Left lung (tissue), 4 donors: ENCODE measurements at regions not wholly inside any gene's neighbourhood (a gene's known extent, or its start where the extent isn't known, plus 50 kb on each side); places are given as distances from the start of the nearest gene placed in this dataset.

Experiments
- ATAC-seq: fragments of 200-7000 bp; cut with Tn5 transposase; one replicate; pipeline ENCODE4 v1.9.1; 2020; ENCODE audit warnings: moderate library complexity
- DNase-seq, 4 donors: peaks; one replicate each; pipeline ENCODE4 v3.0.0-alpha.2; 2013 to 2020
- H3K27ac ChIP-seq, 2 donors: fragments of 200-600 bp; sonication (generic) in 1 of 2; one replicate each; pipeline versions ENCODE4 v1.5.0 to v1.8.0; 2020 to 2021
- H3K27me3 ChIP-seq, 2 donors: fragments of 200-600 bp; sonication (generic) in 1 of 2; one replicate each; pipeline versions ENCODE4 v1.5.0 to v1.8.0; 2020 to 2021
- H3K36me3 ChIP-seq, 2 donors: fragments of 200-600 bp; sonication (generic) in 1 of 2; one replicate each; pipeline versions ENCODE4 v1.5.0 to v1.8.0; 2020 to 2021
- H3K4me1 ChIP-seq, 2 donors: fragments of 200-600 bp; one replicate each; pipeline ENCODE4 v1.8.0; 2021
- H3K4me3 ChIP-seq, 2 donors: fragments of 200-600 bp; sonication (generic) in 1 of 2; one replicate each; pipeline versions ENCODE4 v1.5.0 to v1.8.0; 2020 to 2021; ENCODE audit warnings: mild to moderate bottlenecking in 1 of 2
- H3K9me3 ChIP-seq, 2 donors: fragments of 200-600 bp; sonication (generic) in 1 of 2; one replicate each; pipeline versions ENCODE4 v1.5.0 to v1.8.0; 2020 to 2021
- CTCF ChIP-seq, 2 donors: fragments of 200-600 bp; sonication (generic) in 1 of 2; IDR thresholded peaks; one replicate each; pipeline versions ENCODE4 v1.5.0 to v1.8.0; 2021; ENCODE audit warnings: antibody characterized with exemption in 2 of 2
- intact Hi-C, 2 donors: fragments of 100-400 bp; cut with DNase I; formaldehyde crosslinking; loops; one replicate each; pipeline versions ENCODE4 v1.11.2 to v1.14.2; 2022
- donor health status: DM: no; HTN: yes; CAD: no.
- donor health status: DM: no; HTN: no; CAD: no.

- ATAC-seq, result no peak
- intact Hi-C loops, result no loop called here
Measured at GRCh38 chr5:2515180-2515764, 236.2 kb downstream of the IRX2 start.

GRCh38 chr5:2514484-2514883, 237.0 kb downstream of the IRX2 start:
- Histone ChIP-seq H3K9me3 (no peaks in the 10 kb centered on the region), H3K27me3 (no peaks in the 10 kb centered on the region), H3K4me1 (no peaks in the 10 kb centered on the region), H3K36me3 (no peaks in the 10 kb centered on the region), H3K4me3 (no peak overlapping the region), H3K27ac (no peak overlapping the region)
- DNase-seq (no peak), ATAC-seq (no peak)
- no peak for TF ChIP-seq CTCF (IDR thresholded peaks at IDR 0.05)
- intact Hi-C loops, result no loop called here

More at GRCh38 chr5:2515180-2515764, 236.2 kb downstream of the IRX2 start:
- Histone ChIP-seq H3K4me1 (no peaks in the 10 kb centered on the region), H3K36me3 (no peaks in the 10 kb centered on the region), H3K9me3 (no peaks in the 10 kb centered on the region), H3K27me3 (no peaks in the 10 kb centered on the region), H3K27ac (no peak overlapping the region), H3K4me3 (no peak overlapping the region)
- TF ChIP-seq CTCF (IDR thresholded peaks at IDR 0.05), result no peak
- DNase-seq, result no peak

GRCh38 chr5:2511706-2512105, 239.8 kb downstream of the IRX2 start:
- Histone ChIP-seq H3K36me3 (no peaks in the 10 kb centered on the region), H3K4me3 (no peak overlapping the region), H3K27me3 (no peaks in the 10 kb centered on the region), H3K9me3 (no peaks in the 10 kb centered on the region), H3K27ac (no peak overlapping the region), H3K4me1 (no peaks in the 10 kb centered on the region)
- no peak for ATAC-seq
- intact Hi-C loops, result no loop called here
- TF ChIP-seq CTCF (IDR thresholded peaks at IDR 0.05), result no peak
- no peak for DNase-seq

- no peak for DNase-seq
- no peaks in the 10 kb centered on the region for H3K9me3 ChIP-seq
- no peak for ATAC-seq
- H3K27ac ChIP-seq, result no peak overlapping the region
- no peaks in the 10 kb centered on the region for H3K36me3 ChIP-seq
- no peak overlapping the region for H3K4me3 ChIP-seq
- intact Hi-C loops, result no loop called here
- H3K27me3 ChIP-seq, result no peaks in the 10 kb centered on the region
- H3K4me1 ChIP-seq, result no peaks in the 10 kb centered on the region
- no peak for TF ChIP-seq CTCF (IDR thresholded peaks at IDR 0.05)
Measured at GRCh38 chr5:2511126-2511525, 240.4 kb downstream of the IRX2 start.

GRCh38 chr5:2509527-2509926, 241.9 kb downstream of the IRX2 start:
- Histone ChIP-seq H3K9me3 (no peaks in the 10 kb centered on the region), H3K36me3 (no peaks in the 10 kb centered on the region), H3K27ac (no peak overlapping the region), H3K27me3 (no peaks in the 10 kb centered on the region), H3K4me3 (no peak overlapping the region), H3K4me1 (no peaks in the 10 kb centered on the region)
- ATAC-seq (no peak), DNase-seq (no peak)
- intact Hi-C loops, result no loop called here
- TF ChIP-seq CTCF (IDR thresholded peaks at IDR 0.05), result no peak
